Activated CD4-positive, CD25-positive, alpha-beta regulatory T cell treated with anti-CD3 and anti-CD28 coated beads, Interleukin-2, amount 50 U/mL, for 72 hours (primary cell): ENCODE measurements at regions not wholly inside any gene's neighbourhood (a gene's known extent, or its start where the extent isn't known, plus 50 kb on each side); places are given as distances from the start of the nearest gene placed in this dataset.
"Not testable (repeated sequence)": the region's sequence is repeated elsewhere in the genome, so short reads cannot be mapped to it uniquely, and the experiment has no call there.

Source experiments
- DNase-seq: peaks from one replicate; pipeline ENCODE4 v3.0.0; 2021

DNA sequence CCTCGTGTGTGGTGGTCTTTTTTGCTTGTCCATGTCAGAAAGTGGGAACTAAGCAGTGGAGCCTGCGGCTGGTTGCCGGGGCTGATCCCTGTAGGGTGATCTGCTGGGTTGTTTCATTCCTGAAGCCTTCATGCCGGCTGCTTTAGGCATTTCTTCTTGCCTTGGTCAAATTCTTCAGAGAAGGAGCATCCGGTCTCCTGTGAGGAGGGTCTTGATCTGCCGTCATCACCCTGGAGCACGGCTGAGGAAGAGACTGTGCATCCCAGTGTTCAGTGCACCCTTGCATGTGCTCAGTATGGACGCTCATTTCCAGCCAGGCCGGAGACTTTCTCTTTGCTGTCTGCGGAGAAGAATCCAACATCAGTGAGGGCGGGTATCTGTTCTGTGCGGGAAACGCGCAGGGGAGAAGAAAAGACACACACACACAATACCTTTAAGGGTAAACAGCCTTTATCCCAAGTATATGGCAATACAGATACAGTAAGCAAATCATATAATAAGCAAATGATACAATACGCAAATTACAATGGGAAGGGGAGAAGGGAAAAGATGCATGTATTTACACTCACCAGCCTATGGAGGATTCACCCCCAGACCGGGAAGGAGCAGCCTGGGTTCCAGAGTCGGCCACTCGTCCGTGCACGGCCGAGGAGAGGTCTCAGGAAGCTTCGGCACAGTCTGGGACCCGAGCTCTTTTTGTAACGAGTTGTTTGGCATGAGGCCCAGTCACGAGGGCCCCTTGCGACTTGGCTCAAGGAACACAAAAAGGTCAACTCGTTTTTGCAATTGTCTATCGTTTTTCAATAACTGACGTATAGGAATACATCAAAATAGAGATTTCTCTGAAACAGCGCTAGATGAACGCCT lies 1366.8 kb upstream of the TMEM132C start:
- no peak for DNase-seq

DNA sequence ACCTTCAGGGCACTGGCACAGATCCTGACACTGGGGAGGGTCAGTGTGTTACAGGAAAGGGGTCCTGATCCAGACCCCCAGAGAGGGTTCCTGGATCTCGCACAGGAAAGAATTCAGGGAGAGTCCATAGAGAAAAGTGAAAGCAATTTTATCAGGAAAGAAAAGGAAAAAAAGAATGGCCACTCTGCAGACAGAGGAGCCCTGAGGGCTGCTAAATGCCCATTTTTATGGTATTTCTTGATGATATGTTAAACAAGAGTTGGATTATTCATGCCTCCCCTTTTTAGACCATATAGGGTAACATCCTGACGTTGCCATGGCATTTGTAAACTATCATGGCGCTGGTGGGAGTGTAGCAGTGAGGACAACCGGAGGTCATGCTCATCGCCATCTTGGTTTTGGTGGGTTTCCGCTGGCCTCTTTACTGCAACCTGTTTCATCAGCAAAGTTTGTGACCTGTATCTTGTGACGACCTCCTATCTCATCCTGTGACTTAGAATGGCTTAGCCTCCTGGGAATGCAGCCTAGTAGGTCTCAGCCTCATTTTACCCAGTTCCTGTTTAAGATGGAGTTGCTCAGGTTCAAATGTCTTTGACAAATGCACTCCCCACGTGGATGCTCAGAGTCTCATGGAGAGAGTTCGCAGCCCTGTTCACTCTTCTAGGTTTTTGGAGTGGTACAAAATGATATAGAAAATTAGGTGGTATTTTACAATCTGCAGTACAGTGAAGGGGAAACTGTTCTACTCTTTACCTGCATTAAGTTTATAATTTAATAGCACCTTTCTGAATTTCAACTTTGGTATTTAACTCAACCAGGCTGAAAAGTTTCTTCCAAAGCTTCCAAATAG lies 1363.7 kb upstream of the TMEM132C start:
- no peak for DNase-seq

DNA sequence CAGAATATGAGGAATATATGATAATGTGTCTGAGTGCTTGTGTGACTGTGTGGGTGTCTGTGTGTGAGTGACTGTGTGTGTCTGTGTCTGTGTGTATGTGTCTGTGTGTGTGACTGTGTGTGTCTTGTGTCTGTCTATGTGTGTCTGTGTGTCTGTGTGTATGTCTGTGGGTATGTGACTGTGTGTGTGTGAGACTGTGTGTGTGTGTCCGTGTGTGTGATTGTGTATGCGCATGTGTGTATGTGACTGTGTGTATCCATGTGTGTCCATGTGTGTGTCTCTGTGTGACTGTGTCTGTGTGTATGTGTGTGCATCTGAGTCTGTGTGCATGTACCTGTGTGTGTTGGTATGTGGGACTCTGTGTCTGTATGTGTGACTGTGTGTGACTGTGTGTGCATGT lies 1361.2 kb upstream of the TMEM132C start:
- no peak for DNase-seq

DNA sequence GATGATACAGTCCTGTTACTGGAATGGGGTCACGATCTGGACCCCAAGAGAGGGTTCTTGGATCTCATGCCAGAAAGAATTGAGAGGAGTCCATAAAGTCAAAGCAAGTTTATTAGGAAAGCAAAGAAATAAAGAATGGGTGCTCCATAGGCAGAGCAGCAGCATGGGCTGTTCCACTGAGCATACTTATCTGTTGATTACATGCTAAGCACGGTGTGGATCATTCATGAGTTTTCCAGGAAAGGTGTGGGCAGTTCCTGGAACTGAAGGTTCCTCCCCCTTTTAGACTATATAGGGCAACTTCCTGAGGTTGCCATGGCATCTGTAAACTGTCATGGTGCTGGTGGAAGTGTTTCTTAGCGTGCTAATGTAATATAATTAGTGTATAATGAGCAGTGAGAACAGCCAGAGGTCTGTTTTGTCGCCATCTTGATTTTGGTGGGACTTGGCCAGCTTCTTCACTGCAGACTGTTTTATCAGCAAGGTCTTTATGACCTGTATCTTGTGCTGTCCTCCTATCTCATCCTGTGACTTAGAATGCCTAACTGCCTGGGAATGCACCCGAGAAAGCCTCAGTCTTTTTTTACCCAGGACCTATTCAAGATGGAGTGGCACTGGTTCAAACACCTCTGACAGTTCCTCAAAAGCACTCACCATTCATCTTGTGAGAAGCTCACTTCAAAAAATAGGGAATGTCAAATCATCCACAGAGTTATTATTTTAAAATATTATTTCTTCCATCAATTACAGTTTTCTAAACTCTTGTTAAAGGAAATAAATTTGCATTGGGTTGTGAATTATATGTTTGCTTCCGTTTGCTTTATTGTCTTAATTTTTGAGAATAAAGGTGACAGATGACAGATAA lies 1358.8 kb upstream of the TMEM132C start:
- DNase-seq, result no peak

DNA sequence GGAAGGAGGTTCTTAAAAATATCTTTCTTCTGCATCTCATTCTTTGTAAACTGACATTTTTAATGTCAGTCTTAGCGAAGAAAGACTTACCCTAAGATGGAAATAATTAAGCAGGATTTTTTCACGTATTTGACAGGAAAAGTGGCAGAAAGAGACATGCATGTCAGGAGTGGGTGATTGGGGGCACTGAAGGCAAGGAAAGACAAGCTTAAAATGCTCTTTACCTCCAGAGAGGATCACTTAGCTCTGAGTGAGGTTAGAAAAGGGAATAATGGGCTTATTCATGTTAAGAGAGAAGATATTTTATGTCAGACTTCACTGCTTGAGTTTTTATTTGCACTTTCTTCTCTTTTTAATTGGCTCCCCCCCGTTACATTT lies 1358.2 kb upstream of the TMEM132C start:
- DNase-seq, result no peak

DNA sequence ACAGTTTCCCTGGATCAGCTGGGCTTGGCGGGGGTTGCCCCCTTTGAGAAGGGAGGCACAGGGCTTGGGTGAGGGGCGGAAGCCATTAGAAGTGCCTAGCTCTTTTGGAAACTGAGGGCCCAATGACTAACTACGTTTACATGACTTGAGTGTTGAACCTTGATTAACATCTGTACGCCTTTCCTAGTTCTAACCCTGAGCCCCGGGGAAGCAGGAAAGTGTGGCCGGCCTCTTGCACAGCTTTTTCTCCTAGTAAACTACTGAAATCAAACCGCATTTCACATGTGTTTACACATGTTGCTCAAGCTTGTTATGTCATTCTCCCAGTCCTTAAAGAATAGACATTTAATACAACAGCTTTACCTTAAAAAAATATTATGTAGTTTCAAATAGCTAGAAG lies 1356.4 kb upstream of the TMEM132C start:
- DNase-seq, result no peak

DNA sequence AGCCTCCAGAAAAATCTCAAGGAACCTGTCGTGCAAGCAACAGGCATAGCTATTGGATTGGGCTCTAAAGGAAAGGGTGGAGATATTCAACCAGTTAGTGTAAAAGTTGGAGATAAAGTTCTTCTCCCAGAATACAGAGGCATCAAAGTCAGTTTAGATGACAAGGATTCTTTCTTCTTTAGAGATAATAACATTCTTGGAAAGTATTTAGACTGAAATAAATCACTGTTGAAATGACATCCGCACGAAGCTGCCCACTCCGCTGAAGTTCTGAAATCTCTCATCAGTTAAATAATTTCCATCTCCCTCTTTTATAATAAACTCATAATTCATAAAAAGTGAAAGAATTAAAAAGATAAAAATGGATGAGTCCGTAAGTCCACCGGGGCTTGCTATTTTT lies 1354.9 kb upstream of the TMEM132C start:
- no peak for DNase-seq

DNA sequence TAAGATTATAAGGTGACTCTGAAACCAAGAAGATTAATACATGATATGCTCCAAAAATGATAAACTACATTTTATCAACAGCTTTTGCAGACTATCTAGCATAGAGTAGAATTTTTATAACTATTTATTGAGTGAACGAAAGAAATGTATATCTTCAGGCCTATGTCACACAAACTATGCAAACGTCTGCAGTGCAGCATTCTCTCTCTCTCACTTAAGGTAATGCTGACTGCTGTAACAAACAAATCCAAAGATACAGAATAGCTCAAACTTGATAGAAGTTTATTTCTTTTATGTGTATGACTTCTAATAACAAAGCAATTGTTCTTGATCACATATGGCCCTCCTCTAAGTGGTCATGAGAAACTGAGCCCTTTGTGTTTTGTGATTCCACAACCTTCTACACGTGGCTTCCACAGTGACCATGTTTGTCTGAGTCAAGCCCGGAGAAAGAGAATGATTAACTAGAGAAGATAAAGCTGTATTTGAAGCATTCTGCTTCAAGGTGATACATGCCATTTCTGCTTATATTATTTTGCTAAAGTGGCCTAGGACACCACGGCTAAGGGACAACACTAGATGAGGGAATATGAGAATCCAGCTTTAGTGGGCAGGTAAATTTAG lies 1352.7 kb upstream of the TMEM132C start:
- DNase-seq, result no peak

DNA sequence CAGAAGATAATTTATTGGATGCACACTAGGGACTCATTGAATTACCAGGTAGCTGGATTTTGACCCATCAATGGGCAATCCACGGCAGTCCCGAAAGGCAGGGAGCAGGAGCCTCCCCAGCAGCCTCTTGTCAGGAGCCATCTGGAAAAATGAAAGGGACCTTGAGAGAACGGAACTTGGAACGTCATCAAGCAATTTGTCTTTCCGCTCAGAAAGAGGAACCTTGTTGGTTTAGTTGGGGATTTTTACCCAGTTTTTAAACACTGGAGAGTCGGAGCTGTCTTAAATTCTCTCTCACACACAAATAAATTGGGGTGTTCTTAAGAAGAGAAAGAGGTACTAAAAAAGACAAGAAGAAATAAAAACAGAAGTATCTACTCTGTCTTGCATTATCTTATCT lies 1351.7 kb upstream of the TMEM132C start:
- DNase-seq, result no peak

DNA sequence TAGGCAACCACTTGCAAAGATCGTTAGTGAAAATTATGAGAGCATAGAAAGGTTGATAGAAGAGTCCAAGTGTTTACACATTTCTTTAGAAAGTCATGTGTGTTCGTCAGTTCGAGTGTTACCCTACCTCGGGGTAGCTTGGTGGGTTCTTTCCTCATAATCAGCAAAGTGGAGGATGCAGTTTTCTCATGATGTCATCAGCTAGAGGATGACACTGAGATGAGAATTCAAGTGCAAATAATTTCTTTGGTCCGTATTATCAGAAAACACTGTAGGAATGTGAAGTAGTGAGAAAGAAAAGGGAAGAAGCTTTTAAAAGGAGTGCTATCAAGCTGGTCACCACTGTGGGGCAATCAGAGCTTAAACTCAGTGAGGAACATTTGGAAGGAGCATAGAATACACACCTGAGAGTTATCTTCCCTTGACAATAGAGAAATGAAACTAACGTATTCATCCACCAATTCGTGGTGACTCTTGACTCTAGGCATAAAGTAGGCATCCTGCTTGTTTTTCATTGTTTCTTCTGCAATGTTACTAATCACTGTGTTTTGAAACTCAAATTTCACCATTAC lies 1340.9 kb upstream of the TMEM132C start:
- no peak for DNase-seq

DNA sequence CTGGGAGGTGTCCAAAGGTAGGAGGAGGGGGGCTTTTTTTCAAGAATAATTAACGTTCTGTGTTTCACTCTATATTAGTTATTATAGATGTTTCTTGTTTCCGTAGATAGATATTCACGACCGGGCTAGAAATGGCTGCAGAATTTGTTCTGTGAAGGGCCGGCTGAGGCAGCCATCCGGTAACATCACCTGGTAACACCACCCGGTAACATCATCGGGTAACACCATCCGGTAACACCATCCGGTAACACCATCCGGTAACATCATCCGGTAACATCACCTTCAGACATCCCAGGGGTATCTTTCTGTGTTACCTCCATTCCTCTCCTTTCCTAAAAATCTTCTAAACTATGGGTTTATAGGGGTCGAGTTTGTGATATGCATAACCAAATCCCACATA lies 1336.7 kb upstream of the TMEM132C start:
- DNase-seq, result no peak

DNA sequence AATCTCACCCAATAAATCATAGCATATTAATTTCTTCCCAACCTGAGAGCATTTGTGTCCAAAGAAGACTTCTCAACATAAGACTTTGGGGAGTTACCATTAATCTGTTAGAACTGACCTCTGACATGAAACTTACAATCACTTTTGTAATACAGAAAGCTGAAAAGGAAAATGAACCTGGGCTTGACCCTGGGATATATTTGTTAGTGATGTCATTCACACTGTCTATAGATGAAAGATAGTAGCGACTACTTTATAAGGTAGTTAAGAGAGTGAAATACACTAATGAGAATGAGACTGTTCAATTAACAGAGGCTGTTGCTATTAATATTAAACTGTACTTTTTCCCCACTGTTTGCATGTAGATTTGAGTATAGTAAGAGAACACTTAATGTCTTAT lies 1334.8 kb upstream of the TMEM132C start:
- DNase-seq, result no peak

DNA sequence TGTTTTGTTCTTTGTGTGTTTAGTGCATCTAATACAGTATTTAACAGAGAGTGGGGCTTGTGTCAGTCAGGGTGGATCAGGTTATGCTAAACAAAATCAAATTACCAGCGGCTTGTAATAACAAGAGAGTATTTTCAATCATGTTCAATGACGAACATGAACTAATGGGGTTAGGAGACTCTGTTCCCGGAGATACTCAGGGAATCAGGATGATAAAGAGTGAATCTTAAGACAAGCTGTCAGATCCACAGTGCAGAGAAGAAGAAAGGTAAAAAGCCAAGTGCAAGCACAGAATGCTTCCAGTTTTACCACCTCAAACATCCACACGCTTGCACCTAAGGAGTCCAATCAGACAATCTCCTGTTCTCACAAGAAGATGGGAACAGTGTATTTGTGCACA lies 1331.5 kb upstream of the TMEM132C start:
- no peak for DNase-seq

DNA sequence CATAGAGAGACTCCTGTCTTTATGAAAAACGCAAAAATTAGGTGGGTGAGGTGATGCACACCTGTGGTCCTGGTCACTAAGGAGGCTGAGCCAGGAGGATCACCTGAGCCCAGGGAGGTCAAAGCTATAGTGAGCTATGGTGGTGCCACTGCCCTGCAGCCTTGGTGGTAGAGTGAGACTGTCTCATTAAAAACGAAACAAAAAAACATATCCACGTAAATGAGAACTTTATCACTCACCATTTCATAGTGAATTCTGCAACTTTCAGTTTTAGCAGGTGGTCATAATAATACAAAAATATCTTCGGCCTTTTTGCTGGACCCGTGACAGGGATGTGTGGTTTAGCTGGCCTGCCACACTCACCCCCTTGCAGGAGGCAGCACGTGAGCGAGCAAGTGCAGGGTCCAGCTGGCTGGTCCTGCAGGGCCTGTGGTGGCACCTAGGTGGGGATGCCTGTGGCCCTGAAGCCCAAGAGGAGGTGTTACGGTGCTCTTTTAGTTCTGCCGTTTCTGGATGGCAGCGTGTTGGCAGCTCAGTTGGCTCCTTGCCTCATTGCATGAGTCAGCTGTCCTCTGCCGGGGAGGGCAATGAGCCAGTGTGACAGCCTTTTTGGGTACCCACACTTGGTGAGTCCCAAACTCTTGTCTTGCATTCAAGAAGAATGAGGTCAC lies 1330.7 kb upstream of the TMEM132C start:
- DNase-seq, result no peak

DNA sequence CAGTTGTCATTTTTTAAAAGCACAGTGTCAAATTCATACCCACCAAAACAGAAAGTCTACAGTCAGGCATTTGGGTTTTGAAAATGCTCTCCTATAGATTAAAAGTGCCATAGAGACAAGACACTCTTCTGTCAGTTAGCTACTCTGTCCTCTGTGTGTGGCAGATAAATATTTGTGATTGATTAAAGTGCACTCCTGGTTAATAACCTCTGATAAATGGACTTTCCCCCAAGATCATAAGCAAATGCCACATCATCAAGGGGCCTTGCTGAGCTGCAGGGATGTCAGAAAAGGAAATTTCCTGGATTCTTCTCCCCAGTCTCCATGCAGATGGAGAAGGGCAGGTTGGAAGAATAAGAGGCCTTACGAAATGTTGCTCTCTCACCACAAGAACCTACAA lies 1329.5 kb upstream of the TMEM132C start:
- DNase-seq, result no peak

DNA sequence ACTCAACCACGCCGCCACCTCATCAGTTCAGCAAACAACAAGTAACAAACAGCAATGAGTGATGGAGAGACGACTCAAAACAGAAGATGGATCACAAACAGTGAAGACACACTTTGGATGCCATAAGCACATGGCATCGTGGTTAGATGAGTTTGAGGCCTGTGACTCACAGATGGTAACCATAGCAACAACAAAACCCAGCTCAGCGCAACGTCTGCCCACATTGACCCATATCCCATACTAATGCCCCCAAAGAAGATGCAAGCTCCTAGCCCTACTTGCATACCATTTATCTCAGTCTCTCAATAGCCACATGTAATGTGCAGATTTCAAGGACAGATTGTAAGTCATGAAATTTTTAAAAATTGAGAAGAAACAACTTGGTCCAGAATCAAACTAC lies 1322.3 kb upstream of the TMEM132C start:
- no peak for DNase-seq

DNA sequence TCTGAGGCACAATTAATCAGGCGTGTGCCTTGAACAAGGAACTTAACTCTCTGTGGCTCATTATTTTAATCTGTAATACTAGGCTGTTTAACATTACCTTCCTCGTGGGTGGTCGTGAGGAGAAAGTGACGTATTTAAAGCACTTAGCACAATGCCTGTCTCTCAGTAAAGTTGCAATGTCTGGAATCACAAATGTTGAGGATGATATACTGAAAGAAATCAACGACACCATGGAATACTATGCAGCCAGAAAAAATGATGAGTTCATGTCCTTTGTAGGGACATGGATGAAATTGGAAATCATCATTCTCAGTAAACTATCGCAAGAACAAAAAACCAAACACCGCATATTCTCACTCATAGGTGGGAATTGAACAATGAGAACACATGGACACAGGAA lies 1320.0 kb upstream of the TMEM132C start:
- not testable (repeated sequence) for DNase-seq

DNA sequence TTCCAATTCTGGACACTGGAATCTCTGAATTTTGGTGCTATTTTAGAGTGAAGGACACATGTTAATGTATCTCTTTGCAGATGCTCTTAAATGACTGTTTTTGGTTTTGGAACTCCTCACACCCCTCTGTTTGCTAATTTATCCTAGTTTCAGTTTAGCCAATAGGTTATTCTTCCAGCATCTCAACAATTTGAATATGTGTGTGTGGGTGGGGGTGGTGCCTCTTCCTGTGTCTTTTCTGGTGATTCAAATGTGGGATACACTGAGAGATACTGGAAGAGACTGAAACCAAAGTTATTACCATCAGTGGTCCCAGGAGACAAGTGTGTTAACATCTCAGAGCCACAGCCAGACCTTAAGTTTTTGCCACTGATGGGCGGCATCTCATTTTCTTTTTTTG lies 1317.4 kb upstream of the TMEM132C start:
- no peak for DNase-seq

DNA sequence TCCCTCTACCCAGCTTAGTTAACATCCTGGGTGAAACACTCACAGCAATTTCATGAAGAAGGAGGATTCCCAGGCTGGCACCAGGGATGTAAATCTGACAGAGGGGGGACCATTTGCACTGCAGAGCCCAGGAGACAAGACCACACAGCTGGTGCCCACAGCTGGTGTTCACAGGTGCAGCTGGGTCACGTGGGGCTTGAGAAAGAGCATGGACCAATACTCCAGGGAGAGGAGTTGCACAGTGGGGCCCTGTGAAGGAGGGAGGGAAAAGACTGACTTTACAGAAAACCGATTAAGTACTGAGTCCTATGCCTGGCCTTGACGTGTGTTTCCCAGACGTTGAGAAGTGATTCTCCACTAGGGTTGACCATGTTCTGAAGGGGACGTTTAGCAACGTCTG lies 1316.7 kb upstream of the TMEM132C start:
- no peak for DNase-seq

DNA sequence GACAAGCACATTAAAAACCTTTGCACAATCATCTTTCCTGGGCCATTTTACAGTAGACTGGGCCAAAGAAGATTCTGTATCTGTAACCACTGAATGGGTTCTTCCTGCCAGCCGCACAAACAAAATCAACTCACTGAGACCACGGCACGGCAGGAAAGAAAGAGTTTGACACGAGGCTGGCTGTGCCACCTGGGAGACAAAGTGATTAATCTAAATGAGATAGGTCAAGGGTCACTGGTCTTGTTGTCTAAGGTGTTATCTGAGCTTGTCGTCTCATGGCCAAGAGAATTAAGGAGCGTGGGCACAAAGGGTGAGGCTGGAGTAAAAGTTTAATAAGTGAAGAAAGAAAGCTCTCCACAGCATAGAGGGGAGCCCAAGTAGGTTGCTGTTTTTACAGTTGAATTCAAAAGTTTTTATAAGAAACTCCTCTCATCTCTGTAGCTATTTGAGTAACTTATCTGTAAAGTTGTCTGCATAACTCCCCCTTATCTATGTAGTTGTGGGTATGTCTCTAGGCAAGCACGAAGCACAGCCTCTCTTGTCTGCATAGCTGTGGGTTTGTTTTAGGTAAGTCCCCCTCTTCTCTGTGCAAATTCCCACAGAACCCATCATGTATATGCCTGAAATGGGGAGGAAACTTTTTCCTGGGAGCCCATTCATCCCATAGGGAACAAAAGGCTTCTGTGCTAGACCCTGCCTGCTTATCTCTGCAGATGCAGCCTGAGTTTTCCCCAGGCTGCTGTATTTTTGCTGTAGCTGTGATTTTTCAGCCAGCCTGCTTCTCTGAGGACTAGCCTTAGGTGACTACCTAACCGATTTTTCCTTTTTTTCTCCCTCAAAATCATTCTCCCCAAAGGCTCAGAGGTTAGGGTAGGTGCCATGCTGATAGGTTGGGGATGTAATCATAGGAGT lies 1314.6 kb upstream of the TMEM132C start:
- DNase-seq, result no peak
